H9 (cell line): ENCODE measurements at regions not wholly inside any gene's neighbourhood (a gene's known extent, or its start where the extent isn't known, plus 50 kb on each side); places are given as distances from the start of the nearest gene placed in this dataset.

ENCODE experiments used
- DNase-seq: peaks from one replicate; pipeline ENCODE4 v3.0.0-alpha.2; 2017
- H2AFZ ChIP-seq: one replicate; pipeline ENCODE4 v1.6.1; 2013; ENCODE audit warnings: mild to moderate bottlenecking, low read length, control low read depth, moderate library complexity
- H2AK5ac ChIP-seq: 2 replicates; pipeline ENCODE4 v1.6.1; 2013; ENCODE audit warnings: low read length, control low read depth, mixed read lengths; ENCODE audit not compliant: insufficient read length
- H2BK120ac ChIP-seq: one replicate; pipeline ENCODE4 v1.6.1; 2013; ENCODE audit warnings: low read depth, mild to moderate bottlenecking, low read length, control low read depth, inconsistent platforms; ENCODE audit not compliant: poor library complexity, severe bottlenecking
- H2BK12ac ChIP-seq: 2 replicates; pipeline ENCODE4 v1.6.1; 2013; ENCODE audit warnings: low read length, control low read depth, mixed read lengths, low read depth; ENCODE audit not compliant: insufficient read length
- H2BK15ac ChIP-seq: 2 replicates; pipeline ENCODE4 v1.6.1; 2013; ENCODE audit warnings: low read depth, low read length, control low read depth
- H2BK20ac ChIP-seq: one replicate; pipeline ENCODE4 v1.6.1; 2013; ENCODE audit warnings: low read depth, mild to moderate bottlenecking, low read length, control low read depth, inconsistent platforms; ENCODE audit not compliant: poor library complexity, severe bottlenecking
- H2BK5ac ChIP-seq: 2 replicates; pipeline ENCODE4 v1.6.1; 2013; ENCODE audit warnings: low read length, control low read depth, mixed read lengths; ENCODE audit not compliant: insufficient read length
- H3K14ac ChIP-seq: 2 replicates; pipeline ENCODE4 v1.6.1; 2013; ENCODE audit warnings: low read length, control low read depth; ENCODE audit not compliant: insufficient read depth
- H3K18ac ChIP-seq: 2 replicates; pipeline ENCODE4 v1.6.1; 2013; ENCODE audit warnings: low read depth, mild to moderate bottlenecking, mixed read lengths, low read length, control low read depth; ENCODE audit not compliant: insufficient read length
- H3K23ac ChIP-seq: 2 replicates; pipeline ENCODE4 v1.6.1; 2013; ENCODE audit warnings: low read length, control low read depth, mixed read lengths, low read depth; ENCODE audit not compliant: insufficient read length
- H3K23me2 ChIP-seq: 2 replicates; pipeline ENCODE4 v1.6.1; 2013; ENCODE audit warnings: low read depth, mild to moderate bottlenecking, mixed read lengths, low read length, control low read depth; ENCODE audit not compliant: insufficient read length, poor library complexity, severe bottlenecking
- H3K27ac ChIP-seq: 2 replicates; pipeline ENCODE4 v1.5.1; 2013; ENCODE audit warnings: low read length, control low read depth, mixed read lengths, low read depth; ENCODE audit not compliant: insufficient read length
- H3K27me3 ChIP-seq: 2 replicates; pipeline ENCODE4 v1.6.1; 2013; ENCODE audit warnings: low read length, control low read depth, inconsistent platforms; ENCODE audit not compliant: insufficient read depth
- H3K4ac ChIP-seq: 2 replicates; pipeline ENCODE4 v1.6.1; 2013; ENCODE audit warnings: low read depth, mild to moderate bottlenecking, control low read depth, inconsistent platforms, low read length, moderate library complexity
- H3K4me1 ChIP-seq: 2 replicates; pipeline ENCODE4 v1.6.1; 2013; ENCODE audit warnings: low read length, control low read depth, inconsistent platforms; ENCODE audit not compliant: insufficient read depth
- H3K4me2 ChIP-seq: 2 replicates; pipeline ENCODE4 v1.6.1; 2013; ENCODE audit warnings: low read length, control low read depth, mixed read lengths; ENCODE audit not compliant: insufficient read length, insufficient read depth
- H3K56ac ChIP-seq: 2 replicates; pipeline ENCODE4 v1.6.1; 2013; ENCODE audit warnings: low read depth, mild to moderate bottlenecking, mixed read lengths, low read length, control low read depth; ENCODE audit not compliant: insufficient read length
- H3K79me1 ChIP-seq: 2 replicates; pipeline ENCODE4 v1.6.1; 2013; ENCODE audit warnings: low read depth, mild to moderate bottlenecking, moderate library complexity, low read length, control low read depth, inconsistent platforms; ENCODE audit not compliant: insufficient read depth, poor library complexity, severe bottlenecking
- H3K79me2 ChIP-seq: 2 replicates; pipeline ENCODE4 v1.6.1; 2013; ENCODE audit warnings: low read length, control low read depth, inconsistent platforms; ENCODE audit not compliant: insufficient read depth
- H3K9ac ChIP-seq: 2 replicates; pipeline ENCODE4 v1.6.1; 2013; ENCODE audit warnings: low read length, control low read depth, mixed read lengths; ENCODE audit not compliant: insufficient read length; ENCODE audit errors: extremely low read depth
- H3K9me3 ChIP-seq: one replicate; pipeline ENCODE4 v1.6.1; 2013; ENCODE audit warnings: low read depth, low read length, inconsistent platforms; ENCODE audit not compliant: control insufficient read depth
- H3T11ph ChIP-seq: one replicate; pipeline ENCODE4 v1.6.1; 2013; ENCODE audit warnings: mild to moderate bottlenecking, low read length, control low read depth, inconsistent platforms
- H4K20me1 ChIP-seq: one replicate; pipeline ENCODE4 v1.6.1; 2013; ENCODE audit not compliant: control insufficient read depth, insufficient read length, insufficient read depth
- H4K5ac ChIP-seq: 2 replicates; pipeline ENCODE4 v1.6.1; 2013; ENCODE audit warnings: low read depth, mild to moderate bottlenecking, mixed read lengths, low read length, control low read depth; ENCODE audit not compliant: insufficient read length
- H4K8ac ChIP-seq: replicated peaks from 2 replicates; pipeline ENCODE4 v1.6.1; 2013; ENCODE audit warnings: low read length, control low read depth, mixed read lengths, low read depth; ENCODE audit not compliant: insufficient read length
- H4K91ac ChIP-seq: 2 replicates; pipeline ENCODE4 v1.6.1; 2013; ENCODE audit warnings: low read depth, mild to moderate bottlenecking, moderate library complexity, mixed read lengths, low read length, control low read depth; ENCODE audit not compliant: insufficient read length
- H3K27ac Mint-ChIP-seq, 3 experiments: 2 replicates in 2 of 3; 3 replicates in 1 of 3; pipeline ENCODE4 v1.8.0; 2020 to 2021; ENCODE audit warnings: mixed read lengths in 3 of 3, mild to moderate bottlenecking in 1 of 3, moderate library complexity in 1 of 3
- H3K27me3 Mint-ChIP-seq: 2 replicates; pipeline ENCODE4 v1.8.0; 2021; ENCODE audit warnings: low read depth, mild to moderate bottlenecking, moderate library complexity, mixed read lengths
- H3K36me3 Mint-ChIP-seq, 3 experiments: 2 replicates in 2 of 3; 3 replicates in 1 of 3; pipeline ENCODE4 v1.8.0; 2020 to 2021; ENCODE audit warnings: low read depth in 3 of 3, mixed read lengths in 3 of 3; ENCODE audit not compliant: insufficient read depth in 1 of 3
- H3K4me1 Mint-ChIP-seq, 2 experiments: 2 replicates each; pipeline ENCODE4 v1.8.0; 2020; ENCODE audit warnings: mixed read lengths in 2 of 2
- H3K4me3 Mint-ChIP-seq, 2 experiments: 2 replicates in 1 of 2; 3 replicates in 1 of 2; pipeline ENCODE4 v1.8.0; 2020 to 2021; ENCODE audit warnings: mild to moderate bottlenecking in 2 of 2, mixed read lengths in 2 of 2, moderate library complexity in 1 of 2
- H3K9me3 Mint-ChIP-seq, 2 experiments: 2 replicates in 1 of 2; 3 replicates in 1 of 2; pipeline ENCODE4 v1.8.0; 2020; ENCODE audit warnings: mild to moderate bottlenecking in 2 of 2, mixed read lengths in 2 of 2, moderate library complexity in 1 of 2
- CTCF ChIP-seq: fragments of 200-600 bp; sonication (generic); conservative IDR thresholded peaks from 3 replicates; pipeline ENCODE4 v1.8.0; 2021; ENCODE audit warnings: antibody characterized with exemption, mild to moderate bottlenecking
- WGBS: extraction: QIAGEN DNeasy Blood & Tissue Kit; methylation state at CpG from one replicate; pipeline ENCODE4 v1.1.7; 2013; ENCODE audit warnings: missing lambda C conversion rate, low lambda C conversion rate, mixed read lengths; ENCODE audit not compliant: insufficient read length; ENCODE audit errors: extremely low coverage; 5-methylcytosine and 5-hydroxymethylcytosine counted together

- Mint-ChIP-seq H3K36me3 (peaks cover 4 to 9% (median 7%) of the 10 kb centered on the region in 3 experiments; a peak in 6 of 7 replicates), H3K4me3 (no peak overlapping the region), H3K27me3 (no peaks in the 10 kb centered on the region), H3K4me1 (no peaks in the 10 kb centered on the region), H3K27ac (no peak overlapping the region), H3K9me3 (peaks cover 14 to 18% of the 10 kb centered on the region in 2 experiments)
- Histone ChIP-seq H4K5ac (no peak overlapping the region), H3K4ac (no peak overlapping the region), H2BK5ac (no peak overlapping the region), H3K4me1 (no peaks in the 10 kb centered on the region), H3K9ac (no peak overlapping the region), H3K23ac (no peak overlapping the region), H2AFZ (no peak overlapping the region), H3K79me2 (no peaks in the 10 kb centered on the region), H3K23me2 (no peaks in the 10 kb centered on the region), H4K20me1 (no peaks in the 10 kb centered on the region), H3K79me1 (no peaks in the 10 kb centered on the region), H3K18ac (no peak overlapping the region), H2BK120ac (no peak overlapping the region), H2BK20ac (no peak overlapping the region), H2BK12ac (no peak overlapping the region), H4K8ac (no peak overlapping the region), H4K91ac (no peak overlapping the region), H3K14ac (no peak overlapping the region), H2AK5ac (no peak overlapping the region), H3K27ac (no peak overlapping the region), H3T11ph (no peak overlapping the region), H2BK15ac (no peak overlapping the region), H3K9me3 (peaks cover 5% of the 10 kb centered on the region), H3K4me2 (no peak overlapping the region), H3K56ac (no peak overlapping the region), H3K27me3 (no peaks in the 10 kb centered on the region)
- TF ChIP-seq CTCF: no peak
- DNase-seq: no peak
- no CpG with 5 or more reads among the region's 4 CpGs for WGBS
Observed at GRCh38 chr3:165476399-165477060, 280.3 kb upstream of the SLITRK3 start.
